ENCODE measurements at regions not wholly inside any gene's neighbourhood (a gene's known extent, or its start where the extent isn't known, plus 50 kb on each side); places are given as distances from the start of the nearest gene placed in this dataset.

GRCh38 chr6:89023591-89024441 is 56.7 kb upstream of the PNRC1 start:
- TF ChIP-seq POLR2A (IDR thresholded peaks at IDR 0.05): no peak
- no peak for TF ChIP-seq CTCF (IDR thresholded peaks at IDR 0.05)
- TF ChIP-seq EP300 (IDR thresholded peaks at IDR 0.05): no peak
- TF ChIP-seq POLR2AphosphoS5 (IDR thresholded peaks at IDR 0.05): no peak
